ENCODE measurements at regions not wholly inside any gene's neighbourhood (a gene's known extent, or its start where the extent isn't known, plus 50 kb on each side); places are given as distances from the start of the nearest gene placed in this dataset.

GRCh38 chr6:74631564-74631963 is 574.3 kb downstream of the COL12A1 start:
- no peaks in the 10 kb centered on the region for H3K27me3 Mint-ChIP-seq (ENCODE audit: unreplicated experiment)
- H3K36me3 Mint-ChIP-seq (ENCODE audit: low read depth, unreplicated experiment): no peaks in the 10 kb centered on the region
- TF ChIP-seq, protein P1, sequence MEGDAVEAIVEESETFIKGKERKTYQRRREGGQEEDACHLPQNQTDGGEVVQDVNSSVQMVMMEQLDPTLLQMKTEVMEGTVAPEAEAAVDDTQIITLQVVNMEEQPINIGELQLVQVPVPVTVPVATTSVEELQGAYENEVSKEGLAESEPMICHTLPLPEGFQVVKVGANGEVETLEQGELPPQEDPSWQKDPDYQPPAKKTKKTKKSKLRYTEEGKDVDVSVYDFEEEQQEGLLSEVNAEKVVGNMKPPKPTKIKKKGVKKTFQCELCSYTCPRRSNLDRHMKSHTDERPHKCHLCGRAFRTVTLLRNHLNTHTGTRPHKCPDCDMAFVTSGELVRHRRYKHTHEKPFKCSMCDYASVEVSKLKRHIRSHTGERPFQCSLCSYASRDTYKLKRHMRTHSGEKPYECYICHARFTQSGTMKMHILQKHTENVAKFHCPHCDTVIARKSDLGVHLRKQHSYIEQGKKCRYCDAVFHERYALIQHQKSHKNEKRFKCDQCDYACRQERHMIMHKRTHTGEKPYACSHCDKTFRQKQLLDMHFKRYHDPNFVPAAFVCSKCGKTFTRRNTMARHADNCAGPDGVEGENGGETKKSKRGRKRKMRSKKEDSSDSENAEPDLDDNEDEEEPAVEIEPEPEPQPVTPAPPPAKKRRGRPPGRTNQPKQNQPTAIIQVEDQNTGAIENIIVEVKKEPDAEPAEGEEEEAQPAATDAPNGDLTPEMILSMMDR (IDR thresholded peaks at IDR 0.05; ENCODE audit: unreplicated experiment): no peak
- no peak for DNase-seq (ENCODE audit: low spot score)
- H3K27ac Mint-ChIP-seq (ENCODE audit: unreplicated experiment): no peak overlapping the region
- no peaks in the 10 kb centered on the region for H3K9me3 Mint-ChIP-seq (ENCODE audit: unreplicated experiment)
- no peak overlapping the region for H3K4me3 Mint-ChIP-seq (ENCODE audit: unreplicated experiment)
- H3K4me1 Mint-ChIP-seq (ENCODE audit: unreplicated experiment): no peaks in the 10 kb centered on the region

DNA sequence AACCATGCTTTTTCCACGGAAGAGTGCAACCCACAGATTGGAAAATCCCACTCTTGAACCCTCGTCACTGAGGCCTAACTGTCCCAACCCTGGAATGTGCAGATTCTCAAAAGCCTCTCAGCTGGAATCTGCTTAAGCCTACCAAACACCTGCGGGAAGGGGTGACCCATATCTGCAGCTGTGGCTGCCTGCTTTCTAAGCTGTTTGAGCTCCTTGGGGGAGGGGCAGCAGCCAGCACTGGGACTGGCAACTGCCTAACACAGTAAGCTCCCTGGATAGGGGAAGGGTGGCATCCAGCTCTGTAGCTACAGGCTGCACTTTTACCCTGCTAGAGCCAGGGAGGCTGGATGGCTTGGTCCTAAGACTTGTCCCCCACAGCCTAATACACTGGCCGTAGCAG is 579.6 kb downstream of the COL12A1 start:
- Mint-ChIP-seq H3K27ac (ENCODE audit: unreplicated experiment) (no peak overlapping the region), H3K27me3 (ENCODE audit: unreplicated experiment) (peaks cover 2% of the 10 kb centered on the region), H3K4me3 (ENCODE audit: unreplicated experiment) (no peak overlapping the region), H3K9me3 (ENCODE audit: unreplicated experiment) (peaks cover 10% of the 10 kb centered on the region), H3K4me1 (ENCODE audit: unreplicated experiment) (no peaks in the 10 kb centered on the region), H3K36me3 (ENCODE audit: low read depth, unreplicated experiment) (peaks cover 12% of the 10 kb centered on the region)
- no peak for DNase-seq (ENCODE audit: low spot score)
- TF ChIP-seq, protein P1 (IDR thresholded peaks at IDR 0.05; ENCODE audit: unreplicated experiment): no peak

GRCh38 chr6:74623027-74623426 is 582.8 kb downstream of the COL12A1 start:
- Mint-ChIP-seq H3K4me3 (ENCODE audit: unreplicated experiment) (no peak overlapping the region), H3K4me1 (ENCODE audit: unreplicated experiment) (no peaks in the 10 kb centered on the region), H3K36me3 (ENCODE audit: low read depth, unreplicated experiment) (peaks cover 12% of the 10 kb centered on the region), H3K9me3 (ENCODE audit: unreplicated experiment) (peaks cover 10% of the 10 kb centered on the region), H3K27ac (ENCODE audit: unreplicated experiment) (no peak overlapping the region), H3K27me3 (ENCODE audit: unreplicated experiment) (peaks cover 2% of the 10 kb centered on the region)
- DNase-seq (ENCODE audit: low spot score): no peak
- TF ChIP-seq, protein P1 (IDR thresholded peaks at IDR 0.05; ENCODE audit: unreplicated experiment): no peak

- Mint-ChIP-seq H3K27me3 (ENCODE audit: unreplicated experiment) (no peaks in the 10 kb centered on the region), H3K9me3 (ENCODE audit: unreplicated experiment) (no peaks in the 10 kb centered on the region), H3K27ac (ENCODE audit: unreplicated experiment) (no peak overlapping the region), H3K36me3 (ENCODE audit: low read depth, unreplicated experiment) (no peaks in the 10 kb centered on the region), H3K4me1 (ENCODE audit: unreplicated experiment) (peaks cover 14% of the 10 kb centered on the region), H3K4me3 (ENCODE audit: unreplicated experiment) (no peak overlapping the region)
- DNase-seq (ENCODE audit: low spot score): no peak
- TF ChIP-seq, protein P1 (IDR thresholded peaks at IDR 0.05; ENCODE audit: unreplicated experiment): no peak
These were observed 594.6 kb downstream of the COL12A1 start for GRCh38 chr6:74611220-74611619.

GRCh38 chr6:74610352-74610751 is 595.5 kb downstream of the COL12A1 start:
- no peaks in the 10 kb centered on the region for H3K9me3 Mint-ChIP-seq (ENCODE audit: unreplicated experiment)
- no peaks in the 10 kb centered on the region for H3K36me3 Mint-ChIP-seq (ENCODE audit: low read depth, unreplicated experiment)
- H3K4me3 Mint-ChIP-seq (ENCODE audit: unreplicated experiment): no peak overlapping the region
- no peak overlapping the region for H3K27ac Mint-ChIP-seq (ENCODE audit: unreplicated experiment)
- no peaks in the 10 kb centered on the region for H3K27me3 Mint-ChIP-seq (ENCODE audit: unreplicated experiment)
- DNase-seq (ENCODE audit: low spot score): no peak
- H3K4me1 Mint-ChIP-seq (ENCODE audit: unreplicated experiment): peaks cover 14% of the 10 kb centered on the region
- TF ChIP-seq, protein P1 (IDR thresholded peaks at IDR 0.05; ENCODE audit: unreplicated experiment): no peak

Measured in endothelial cell (in vitro differentiated cells).